ENCODE measurements at regions not wholly inside any gene's neighbourhood (a gene's known extent, or its start where the extent isn't known, plus 50 kb on each side); places are given as distances from the start of the nearest gene placed in this dataset.

GRCh38 chr2:59986511-59986910 is 566.9 kb downstream of the BCL11A start:
- no peaks in the 10 kb centered on the region for H3K9me2 ChIP-seq (replicated peaks; ENCODE audit: insufficient read depth, low read length)
- H3K4me2 ChIP-seq (ENCODE audit: low read depth, low read length, poor library complexity, severe bottlenecking): no peak overlapping the region
- no peaks in the 10 kb centered on the region for H3K9me3 ChIP-seq (ENCODE audit: insufficient read depth, low read length)
- no peaks in the 10 kb centered on the region for H3K36me3 ChIP-seq (ENCODE audit: low read length)
- no peak for TF ChIP-seq EZH2phosphoT487 (conservative IDR thresholded peaks at IDR 0.05; ENCODE audit: low read length)
- TF ChIP-seq, protein P1, sequence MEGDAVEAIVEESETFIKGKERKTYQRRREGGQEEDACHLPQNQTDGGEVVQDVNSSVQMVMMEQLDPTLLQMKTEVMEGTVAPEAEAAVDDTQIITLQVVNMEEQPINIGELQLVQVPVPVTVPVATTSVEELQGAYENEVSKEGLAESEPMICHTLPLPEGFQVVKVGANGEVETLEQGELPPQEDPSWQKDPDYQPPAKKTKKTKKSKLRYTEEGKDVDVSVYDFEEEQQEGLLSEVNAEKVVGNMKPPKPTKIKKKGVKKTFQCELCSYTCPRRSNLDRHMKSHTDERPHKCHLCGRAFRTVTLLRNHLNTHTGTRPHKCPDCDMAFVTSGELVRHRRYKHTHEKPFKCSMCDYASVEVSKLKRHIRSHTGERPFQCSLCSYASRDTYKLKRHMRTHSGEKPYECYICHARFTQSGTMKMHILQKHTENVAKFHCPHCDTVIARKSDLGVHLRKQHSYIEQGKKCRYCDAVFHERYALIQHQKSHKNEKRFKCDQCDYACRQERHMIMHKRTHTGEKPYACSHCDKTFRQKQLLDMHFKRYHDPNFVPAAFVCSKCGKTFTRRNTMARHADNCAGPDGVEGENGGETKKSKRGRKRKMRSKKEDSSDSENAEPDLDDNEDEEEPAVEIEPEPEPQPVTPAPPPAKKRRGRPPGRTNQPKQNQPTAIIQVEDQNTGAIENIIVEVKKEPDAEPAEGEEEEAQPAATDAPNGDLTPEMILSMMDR (IDR thresholded peaks at IDR 0.05; ENCODE audit: insufficient read depth, low read length, poor library complexity, severe bottlenecking): no peak
- H3K27ac ChIP-seq (ENCODE audit: low read depth, low read length): no peak overlapping the region
- no peaks in the 10 kb centered on the region for H3F3A ChIP-seq (ENCODE audit: insufficient read depth)
- no peaks in the 10 kb centered on the region for H3K79me2 ChIP-seq (ENCODE audit: insufficient read depth, low read length)
- H2AFZ ChIP-seq (ENCODE audit: low read depth, low read length, severe bottlenecking): no peak overlapping the region
- H4K20me1 ChIP-seq (ENCODE audit: low read depth, low read length): no peaks in the 10 kb centered on the region
- H3K27me3 ChIP-seq (ENCODE audit: low read length): no peaks in the 10 kb centered on the region
- no peak overlapping the region for H3K4me3 ChIP-seq (ENCODE audit: insufficient read depth, low read length, poor library complexity, severe bottlenecking)
- H3K9ac ChIP-seq (ENCODE audit: low read length): no peak overlapping the region

DNA sequence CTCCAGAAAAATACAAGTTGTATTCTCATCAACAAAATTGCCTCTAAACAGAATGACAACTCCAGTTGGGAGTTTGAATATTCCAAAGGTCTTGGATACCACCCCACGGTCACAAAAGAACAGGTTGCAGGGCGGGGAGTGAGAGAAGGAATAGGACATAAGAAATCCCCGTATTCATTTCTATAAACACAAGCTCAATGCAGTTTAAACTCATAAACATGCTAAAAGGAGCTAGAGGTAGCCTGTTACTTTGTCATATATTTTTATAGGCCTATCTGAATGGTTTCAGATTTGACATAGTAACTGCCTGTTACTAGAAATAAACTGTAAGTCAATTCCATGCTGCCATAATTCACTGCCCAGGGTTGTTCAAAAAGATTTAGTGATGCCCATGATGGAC is 567.5 kb downstream of the BCL11A start:
- H3F3A ChIP-seq (ENCODE audit: insufficient read depth): no peaks in the 10 kb centered on the region
- H3K79me2 ChIP-seq (ENCODE audit: insufficient read depth, low read length): no peaks in the 10 kb centered on the region
- TF ChIP-seq, protein P1 (IDR thresholded peaks at IDR 0.05; ENCODE audit: insufficient read depth, low read length, poor library complexity, severe bottlenecking): no peak
- TF ChIP-seq EZH2phosphoT487 (conservative IDR thresholded peaks at IDR 0.05; ENCODE audit: low read length): no peak
- no peak overlapping the region for H3K4me3 ChIP-seq (ENCODE audit: insufficient read depth, low read length, poor library complexity, severe bottlenecking)
- no peaks in the 10 kb centered on the region for H3K27me3 ChIP-seq (ENCODE audit: low read length)
- no peak overlapping the region for H3K9ac ChIP-seq (ENCODE audit: low read length)
- H3K4me2 ChIP-seq (ENCODE audit: low read depth, low read length, poor library complexity, severe bottlenecking): no peak overlapping the region
- H3K9me3 ChIP-seq (ENCODE audit: insufficient read depth, low read length): no peaks in the 10 kb centered on the region
- H3K36me3 ChIP-seq (ENCODE audit: low read length): no peaks in the 10 kb centered on the region
- no peak overlapping the region for H2AFZ ChIP-seq (ENCODE audit: low read depth, low read length, severe bottlenecking)
- H4K20me1 ChIP-seq (ENCODE audit: low read depth, low read length): no peaks in the 10 kb centered on the region
- no peak overlapping the region for H3K27ac ChIP-seq (ENCODE audit: low read depth, low read length)
- H3K9me2 ChIP-seq (replicated peaks; ENCODE audit: insufficient read depth, low read length): no peaks in the 10 kb centered on the region

DNA sequence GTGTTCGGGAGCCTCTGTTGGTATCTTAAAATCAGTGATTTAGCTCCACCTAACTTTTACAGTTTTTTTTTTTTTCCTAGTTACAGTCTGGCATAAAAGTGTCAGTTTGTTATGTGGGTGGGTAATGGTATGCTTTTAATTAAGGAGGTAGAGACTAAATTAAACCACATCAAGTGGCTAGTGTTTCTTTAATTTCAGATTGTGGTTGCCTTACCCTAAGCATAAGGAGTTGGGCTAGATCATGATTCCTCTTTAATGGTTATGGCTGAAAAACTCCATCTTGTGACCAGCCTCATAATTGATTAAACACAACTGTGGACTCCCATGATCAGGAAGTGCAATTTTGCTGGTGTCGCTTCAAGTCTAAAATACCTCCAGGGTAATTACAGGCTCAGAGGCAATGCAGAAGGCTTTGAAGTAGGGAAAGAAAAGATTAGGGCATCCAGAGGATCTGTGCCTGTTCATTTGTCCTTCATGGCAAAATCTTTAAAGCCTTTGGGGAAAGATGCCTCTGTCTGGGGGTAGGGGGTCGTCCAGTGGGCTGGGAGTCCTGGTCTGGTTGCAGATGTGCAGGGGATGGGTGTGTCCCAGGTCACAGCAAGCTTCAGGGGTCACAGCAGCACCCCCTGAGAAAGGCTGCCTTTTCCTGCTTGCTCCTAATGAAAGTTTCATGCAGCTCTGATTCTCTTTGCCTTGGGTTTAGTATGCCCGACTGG is 579.2 kb downstream of the BCL11A start:
- H3K4me3 ChIP-seq (ENCODE audit: insufficient read depth, low read length, poor library complexity, severe bottlenecking): no peak overlapping the region
- no peaks in the 10 kb centered on the region for H3K36me3 ChIP-seq (ENCODE audit: low read length)
- no peaks in the 10 kb centered on the region for H3K79me2 ChIP-seq (ENCODE audit: insufficient read depth, low read length)
- H2AFZ ChIP-seq (ENCODE audit: low read depth, low read length, severe bottlenecking): no peak overlapping the region
- H3F3A ChIP-seq (ENCODE audit: insufficient read depth): no peaks in the 10 kb centered on the region
- H3K27ac ChIP-seq (ENCODE audit: low read depth, low read length): no peak overlapping the region
- no peaks in the 10 kb centered on the region for H3K9me2 ChIP-seq (replicated peaks; ENCODE audit: insufficient read depth, low read length)
- no peaks in the 10 kb centered on the region for H4K20me1 ChIP-seq (ENCODE audit: low read depth, low read length)
- no peak overlapping the region for H3K9ac ChIP-seq (ENCODE audit: low read length)
- H3K9me3 ChIP-seq (ENCODE audit: insufficient read depth, low read length): no peaks in the 10 kb centered on the region
- no peak overlapping the region for H3K4me2 ChIP-seq (ENCODE audit: low read depth, low read length, poor library complexity, severe bottlenecking)
- no peak for TF ChIP-seq EZH2phosphoT487 (conservative IDR thresholded peaks at IDR 0.05; ENCODE audit: low read length)
- no peaks in the 10 kb centered on the region for H3K27me3 ChIP-seq (ENCODE audit: low read length)

DNA sequence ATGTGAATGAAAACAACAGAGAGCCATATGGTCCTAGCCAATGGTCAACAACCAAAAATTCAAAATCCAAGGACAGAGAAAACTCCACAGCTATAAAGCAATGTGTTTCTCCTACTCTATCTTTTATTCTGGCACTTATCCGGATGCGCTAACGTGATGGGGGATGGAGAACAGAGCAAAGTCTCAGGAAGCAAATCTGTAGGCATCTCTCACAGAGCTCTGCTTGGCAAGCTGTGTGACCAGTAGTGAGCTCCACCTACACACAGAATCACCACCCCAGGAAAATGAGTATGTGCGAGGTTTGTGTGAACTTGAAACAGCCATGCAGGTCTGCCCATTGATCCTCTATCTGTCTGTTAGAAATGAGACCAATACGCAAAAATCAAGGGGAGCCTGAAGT is 584.3 kb downstream of the BCL11A start:
- TF ChIP-seq, protein P1 (IDR thresholded peaks at IDR 0.05; ENCODE audit: insufficient read depth, low read length, poor library complexity, severe bottlenecking): no peak
- no peak for TF ChIP-seq EZH2phosphoT487 (conservative IDR thresholded peaks at IDR 0.05; ENCODE audit: low read length)
- H3K79me2 ChIP-seq (ENCODE audit: insufficient read depth, low read length): no peaks in the 10 kb centered on the region
- no peaks in the 10 kb centered on the region for H3K9me3 ChIP-seq (ENCODE audit: insufficient read depth, low read length)

More for the DNA sequence above, 584.3 kb downstream of the BCL11A start:
- Histone ChIP-seq H3K36me3 (ENCODE audit: low read length) (no peaks in the 10 kb centered on the region), H3F3A (ENCODE audit: insufficient read depth) (no peaks in the 10 kb centered on the region), H3K9ac (ENCODE audit: low read length) (no peak overlapping the region), H4K20me1 (ENCODE audit: low read depth, low read length) (no peaks in the 10 kb centered on the region), H3K27ac (ENCODE audit: low read depth, low read length) (no peak overlapping the region), H3K27me3 (ENCODE audit: low read length) (no peaks in the 10 kb centered on the region), H2AFZ (ENCODE audit: low read depth, low read length, severe bottlenecking) (no peak overlapping the region), H3K4me2 (ENCODE audit: low read depth, low read length, poor library complexity, severe bottlenecking) (no peak overlapping the region), H3K4me3 (ENCODE audit: insufficient read depth, low read length, poor library complexity, severe bottlenecking) (no peak overlapping the region), H3K9me2 (replicated peaks; ENCODE audit: insufficient read depth, low read length) (no peaks in the 10 kb centered on the region)
